Right lobe of liver (tissue), 4 donors: ENCODE measurements at regions not wholly inside any gene's neighbourhood (a gene's known extent, or its start where the extent isn't known, plus 50 kb on each side); places are given as distances from the start of the nearest gene placed in this dataset.

Source experiments
- CTCF ChIP-seq, 4 donors: fragments of 200-600 bp in 3 of 4; fragments of 450-650 bp in 1 of 4; IDR thresholded peaks; one replicate each; pipeline versions ENCODE4 v1.5.1 to v1.8.0; 2016 to 2022; ENCODE audit warnings: antibody characterized with exemption in 4 of 4, mild to moderate bottlenecking in 2 of 4
- POLR2A ChIP-seq: fragments of 450-650 bp; IDR thresholded peaks from one replicate; pipeline ENCODE4 v1.6.1; 2017; ENCODE audit warnings: antibody characterized with exemption, mild to moderate bottlenecking
- donor health status: DM: no; HTN: no; CAD: no.
- donor health status: DM: no; HTN: no; CAD: no.
- donor health status: DM: no; HTN: yes; CAD: no.

- no peak for TF ChIP-seq CTCF (IDR thresholded peaks at IDR 0.05)
- no peak for TF ChIP-seq POLR2A
Measured at GRCh38 chr12:14244876-14245669, 120.4 kb upstream of the ATF7IP start.
